ENCODE measurements at regions not wholly inside any gene's neighbourhood (a gene's known extent, or its start where the extent isn't known, plus 50 kb on each side); places are given as distances from the start of the nearest gene placed in this dataset.

- no peak for TF ChIP-seq GATA3 (IDR thresholded peaks at IDR 0.05; ENCODE audit: low read depth, low read length)
- no peak for TF ChIP-seq GATA2 (IDR thresholded peaks at IDR 0.05; ENCODE audit: low read depth, low read length)
These were observed 243.3 kb upstream of the RNF32 start for GRCh38 chr7:156397249-156397648.

Data from SH-SY5Y (cell line).